ENCODE measurements at regions not wholly inside any gene's neighbourhood (a gene's known extent, or its start where the extent isn't known, plus 50 kb on each side); places are given as distances from the start of the nearest gene placed in this dataset.
A peak's percentile ranks its signal among the peaks of the same experiment; 100 is the strongest.
"Not testable (repeated sequence)": the region's sequence is repeated elsewhere in the genome, so short reads cannot be mapped to it uniquely, and the experiment has no call there.

DNA sequence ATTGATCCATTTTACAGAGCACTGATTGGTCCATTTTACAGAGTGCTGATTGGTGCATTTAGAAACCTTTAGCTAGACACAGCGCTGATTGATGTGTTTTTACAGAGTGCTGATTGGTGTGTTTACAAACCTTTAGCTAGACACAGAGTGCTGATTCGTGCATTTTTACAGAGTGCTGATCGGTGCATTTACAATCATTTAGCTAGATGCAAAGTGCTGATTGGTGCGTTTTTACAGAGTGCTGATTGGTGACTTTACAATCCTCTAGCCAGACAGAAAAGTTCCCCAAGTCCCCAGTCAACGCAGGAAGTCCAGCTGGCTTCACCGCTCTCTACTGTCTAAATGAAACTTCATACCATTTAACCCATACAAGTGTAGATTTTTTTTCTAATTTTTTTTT lies 228.5 kb upstream of the FIGN start:
- DNase-seq (ENCODE audit: low read depth): not testable (repeated sequence)

GRCh38 chr2:163953390-163953907 lies 217.6 kb upstream of the FIGN start:
- DNase-seq (ENCODE audit: low read depth): no peak

DNA sequence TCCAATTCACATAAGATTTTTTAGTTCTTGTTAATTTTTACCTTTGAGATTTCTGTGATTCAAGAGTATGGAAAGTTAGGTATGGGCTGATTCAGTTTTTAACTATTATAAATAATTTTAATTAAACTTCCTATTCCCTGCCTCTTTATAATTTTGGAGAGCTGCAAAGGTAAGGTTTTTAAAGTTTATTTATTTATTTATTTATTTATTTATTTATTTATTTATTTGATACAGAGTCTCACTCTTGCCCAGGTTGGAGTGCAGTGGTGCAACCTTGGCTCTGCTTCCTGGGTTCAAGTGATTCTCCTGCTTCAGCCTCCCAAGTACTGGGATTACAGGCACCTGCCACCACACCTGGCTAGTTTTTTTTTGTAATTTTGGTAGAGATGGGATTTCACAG lies 215.5 kb upstream of the FIGN start:
- no peak for DNase-seq (ENCODE audit: low read depth)

DNA sequence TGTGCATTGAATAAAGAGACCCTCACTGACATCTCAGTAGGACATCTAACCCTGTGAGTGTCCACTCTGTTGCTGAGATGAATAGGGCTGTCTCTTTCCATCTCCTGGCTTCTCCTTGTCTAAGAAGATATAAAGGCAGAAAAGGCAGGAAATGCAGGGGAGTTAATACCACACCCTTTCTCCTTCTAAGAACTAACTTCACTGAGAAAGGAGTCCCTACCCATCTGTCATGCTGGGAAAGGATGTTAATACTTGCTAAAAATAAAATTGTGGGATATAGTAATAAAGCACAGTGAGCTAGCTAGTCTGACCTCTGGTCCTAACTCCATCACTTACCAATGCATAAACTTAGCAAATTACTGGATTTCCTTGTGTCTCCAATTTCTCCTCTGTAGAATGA lies 213.9 kb upstream of the FIGN start:
- DNase-seq (ENCODE audit: low read depth): no peak

- DNase-seq (ENCODE audit: low read depth): no peak
Measured at GRCh38 chr2:163944347-163944737, 208.5 kb upstream of the FIGN start.

DNA sequence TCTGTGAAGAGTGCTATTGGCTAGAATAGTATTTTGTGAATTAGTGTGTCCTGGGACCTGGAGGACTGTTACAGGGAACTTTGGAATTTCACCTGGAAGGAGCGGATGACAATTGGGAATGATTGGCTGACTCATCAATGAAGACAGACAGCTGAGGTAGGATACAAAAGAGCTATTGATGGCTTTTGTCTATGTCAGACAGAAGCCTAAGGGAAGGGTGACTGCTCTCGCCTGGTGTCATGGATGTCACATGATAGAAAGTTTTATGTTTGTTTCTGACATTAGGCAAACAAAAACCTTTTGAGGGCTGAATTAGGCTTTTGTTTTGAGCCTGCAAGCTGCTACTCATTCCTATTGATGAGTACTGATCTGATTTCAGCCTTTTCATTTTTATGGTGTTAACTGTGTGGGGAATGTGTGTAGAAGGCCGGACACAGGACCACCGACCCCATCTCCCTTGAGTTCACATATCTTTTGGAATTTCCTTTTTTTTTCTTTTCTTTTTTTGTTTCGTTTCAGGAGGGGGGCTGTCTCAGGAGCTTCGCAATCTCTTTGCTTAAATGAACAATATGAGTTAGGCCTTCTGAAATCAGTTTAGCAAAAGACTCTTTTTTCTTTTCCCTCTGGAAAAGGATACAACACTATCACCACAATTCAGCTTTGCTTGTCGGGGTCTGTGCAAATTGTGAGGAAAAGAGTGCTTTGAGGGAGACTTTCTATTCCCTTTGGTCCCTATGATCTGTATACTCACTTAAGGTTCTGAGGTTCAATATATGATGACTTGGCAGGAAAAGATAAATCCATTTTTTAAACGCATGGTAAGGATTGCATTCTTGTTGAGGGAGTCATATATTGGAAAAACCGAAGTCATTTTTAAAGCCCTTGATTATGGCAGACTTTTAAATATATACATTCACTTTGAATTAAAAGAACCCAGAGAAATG lies 207.9 kb upstream of the FIGN start:
- no peak for DNase-seq (ENCODE audit: low read depth)

DNA sequence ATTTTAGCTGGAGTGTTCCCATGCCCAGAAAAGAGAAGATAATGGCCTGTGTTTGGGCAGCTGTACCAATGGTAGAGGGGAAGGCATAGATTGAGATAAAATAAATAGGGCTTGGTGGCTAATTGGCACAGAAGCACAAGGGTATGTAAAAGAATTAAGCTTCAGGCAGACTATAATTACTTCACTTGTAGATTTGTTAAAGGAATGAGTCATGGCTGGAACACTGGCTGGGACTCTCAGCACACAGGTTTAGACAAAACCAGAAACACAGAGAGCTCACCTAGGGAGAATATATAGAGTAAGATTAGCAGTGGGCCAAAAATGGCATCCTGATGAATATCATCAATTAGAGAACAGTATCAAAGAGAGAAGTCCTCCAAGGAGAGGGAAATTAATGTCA lies 198.3 kb upstream of the FIGN start:
- DNase-seq (ENCODE audit: low read depth): no peak

- no peak for DNase-seq (ENCODE audit: low read depth)
Measured at GRCh38 chr2:163919717-163920116, 183.9 kb upstream of the FIGN start.

GRCh38 chr2:163914486-163914885 lies 178.7 kb upstream of the FIGN start:
- DNase-seq (ENCODE audit: low read depth): not testable (repeated sequence)

- not testable (repeated sequence) for DNase-seq (ENCODE audit: low read depth)
Measured at GRCh38 chr2:163913532-163913944, 177.7 kb upstream of the FIGN start.

- no peak for DNase-seq (ENCODE audit: low read depth)
Measured at GRCh38 chr2:163909411-163910080, 173.7 kb upstream of the FIGN start.

DNA sequence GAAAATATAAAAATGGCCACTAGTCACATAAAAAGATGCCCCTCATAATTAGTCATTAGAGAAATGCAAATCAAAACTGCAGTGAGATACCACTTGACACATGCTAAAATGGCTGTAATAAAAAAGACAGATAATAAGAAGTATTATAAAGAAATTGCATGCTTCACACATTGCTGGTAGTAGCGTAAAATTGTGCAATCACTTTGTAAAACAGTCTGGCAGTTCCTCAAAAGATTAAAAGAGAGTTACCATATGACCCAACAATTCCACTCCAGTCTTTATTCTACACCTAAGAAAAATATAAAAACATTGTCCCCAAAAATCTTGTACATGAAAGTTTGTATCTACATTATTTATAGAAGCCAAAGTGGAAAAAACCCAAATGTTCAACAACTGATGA lies 170.6 kb upstream of the FIGN start:
- DNase-seq (ENCODE audit: low read depth): no peak

GRCh38 chr2:163897799-163898198 lies 162.0 kb upstream of the FIGN start:
- no peak for DNase-seq (ENCODE audit: low read depth)

DNA sequence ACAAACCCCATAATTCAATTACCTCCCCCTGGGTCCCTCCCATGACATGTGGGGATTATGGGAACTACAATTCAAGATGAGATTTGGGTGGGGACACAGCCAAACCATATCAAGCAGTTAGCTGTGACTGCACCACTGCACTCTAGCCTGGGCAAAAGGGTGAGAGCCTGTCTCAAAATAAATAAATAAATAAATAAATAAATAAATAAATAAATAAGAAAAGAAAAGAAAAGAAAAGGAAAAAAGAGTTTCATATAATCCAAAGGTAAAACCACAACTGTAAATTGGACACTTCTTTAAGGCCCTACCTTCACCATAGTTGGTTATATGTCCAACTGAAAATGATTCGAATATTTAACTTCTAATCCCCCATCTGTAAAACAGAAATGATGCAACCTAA lies 157.6 kb upstream of the FIGN start:
- not testable (repeated sequence) for DNase-seq (ENCODE audit: low read depth)

- DNase-seq (ENCODE audit: low read depth): no peak
Measured at GRCh38 chr2:163888591-163888990, 152.8 kb upstream of the FIGN start.

GRCh38 chr2:163887182-163887581 lies 151.4 kb upstream of the FIGN start:
- no peak for DNase-seq (ENCODE audit: low read depth)

- peak; percentile 8 for DNase-seq (ENCODE audit: low read depth)
Measured at GRCh38 chr2:163884416-163884815, 148.6 kb upstream of the FIGN start.

GRCh38 chr2:163878718-163879117 lies 142.9 kb upstream of the FIGN start:
- DNase-seq (ENCODE audit: low read depth): peak; percentile 18

DNA sequence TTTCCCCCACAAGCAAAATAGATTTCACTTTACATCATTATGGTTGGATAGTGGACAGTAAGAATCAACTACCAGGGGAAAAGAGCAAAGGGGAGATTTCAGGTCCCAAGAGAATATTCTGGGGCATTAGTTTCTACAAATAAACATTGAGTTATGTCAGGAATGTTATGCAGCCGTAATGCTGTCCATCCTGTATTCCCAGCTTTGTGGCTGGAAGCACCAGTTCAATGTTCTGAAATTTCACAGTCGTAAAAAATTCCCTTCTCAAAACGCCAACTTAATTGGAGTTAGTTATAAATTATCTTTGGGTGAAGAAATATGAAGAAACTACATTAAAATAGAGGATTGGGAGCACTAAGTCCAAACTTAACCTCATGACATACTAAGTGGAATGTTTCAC lies 141.5 kb upstream of the FIGN start:
- no peak for DNase-seq (ENCODE audit: low read depth)

DNA sequence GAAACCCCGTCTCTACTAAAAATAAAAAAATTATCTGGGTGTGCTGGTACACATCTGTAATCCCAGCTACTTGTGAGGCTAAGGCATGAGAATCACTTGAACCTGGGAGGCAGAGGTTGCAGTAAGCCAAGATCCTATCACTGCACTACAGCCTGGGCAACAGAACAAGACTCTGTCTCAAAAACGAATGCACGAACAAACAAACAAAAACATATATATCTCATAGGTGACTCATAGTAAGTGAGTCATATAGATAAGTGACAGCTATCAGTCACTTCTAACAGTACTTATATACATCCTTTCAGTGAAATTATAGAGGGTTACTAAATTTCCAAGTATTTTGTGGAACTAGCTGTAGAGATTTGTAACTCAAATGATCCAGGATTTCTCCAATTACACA lies 127.3 kb upstream of the FIGN start:
- no peak for DNase-seq (ENCODE audit: low read depth)

GRCh38 chr2:163859951-163860350 lies 124.1 kb upstream of the FIGN start:
- DNase-seq (ENCODE audit: low read depth): peak; percentile 27

GRCh38 chr2:163856941-163857340 lies 121.1 kb upstream of the FIGN start:
- DNase-seq (ENCODE audit: low read depth): no peak

GRCh38 chr2:163852616-163853015 lies 116.8 kb upstream of the FIGN start:
- DNase-seq (ENCODE audit: low read depth): peak; percentile 10

Data from HT1080 (cell line).